ENCODE measurements at regions not wholly inside any gene's neighbourhood (a gene's known extent, or its start where the extent isn't known, plus 50 kb on each side); places are given as distances from the start of the nearest gene placed in this dataset.

GRCh38 chr4:14343961-14344360 lies 658.3 kb upstream of the CPEB2 start:
- TF ChIP-seq JUND (IDR thresholded peaks at IDR 0.05; ENCODE audit: low read length) (no peak), POLR2A (IDR thresholded peaks at IDR 0.05; ENCODE audit: control extremely low read depth in 1 of 2, low read depth in 2 of 2, low read length in 2 of 2) (no peak), RFX5 (IDR thresholded peaks at IDR 0.05; ENCODE audit: borderline replicate concordance, low read depth, low read length) (no peak), CTCF (IDR thresholded peaks at IDR 0.05; ENCODE audit: control extremely low read depth in 1 of 3, insufficient read depth in 1 of 3, low read depth in 1 of 3, low read length in 3 of 3) (no peak), NANOG (IDR thresholded peaks at IDR 0.05; ENCODE audit: insufficient read depth, low read depth, low read length, poor library complexity, severe bottlenecking) (no peak), ATF3 (IDR thresholded peaks at IDR 0.05; ENCODE audit: insufficient read depth, low read depth, low read length) (no peak), MAFK (IDR thresholded peaks at IDR 0.05; ENCODE audit: low read depth, low read length) (no peak)

All from H1 (cell line).